H1 (cell line): ENCODE measurements at regions not wholly inside any gene's neighbourhood (a gene's known extent, or its start where the extent isn't known, plus 50 kb on each side); places are given as distances from the start of the nearest gene placed in this dataset.

Experiments
- CTCF ChIP-seq, 3 experiments: IDR thresholded peaks; 1 replicate in 2 of 3; 2 replicates in 1 of 3; pipeline versions ENCODE4 v1.5.1 to v1.6.1; 2011; ENCODE audit warnings: low read length in 3 of 3, mild to moderate bottlenecking in 3 of 3, inconsistent platforms in 2 of 3, low read depth in 1 of 3, moderate library complexity in 1 of 3; ENCODE audit not compliant: insufficient read depth in 1 of 3; ENCODE audit errors: control extremely low read depth in 1 of 3
- SUZ12 ChIP-seq: fragments of 200-600 bp; sonication (generic); IDR thresholded peaks from 2 replicates; pipeline ENCODE4 v1.6.1; 2012; ENCODE audit warnings: mild to moderate bottlenecking, inconsistent platforms, low read length, moderate library complexity, mixed read lengths

DNA sequence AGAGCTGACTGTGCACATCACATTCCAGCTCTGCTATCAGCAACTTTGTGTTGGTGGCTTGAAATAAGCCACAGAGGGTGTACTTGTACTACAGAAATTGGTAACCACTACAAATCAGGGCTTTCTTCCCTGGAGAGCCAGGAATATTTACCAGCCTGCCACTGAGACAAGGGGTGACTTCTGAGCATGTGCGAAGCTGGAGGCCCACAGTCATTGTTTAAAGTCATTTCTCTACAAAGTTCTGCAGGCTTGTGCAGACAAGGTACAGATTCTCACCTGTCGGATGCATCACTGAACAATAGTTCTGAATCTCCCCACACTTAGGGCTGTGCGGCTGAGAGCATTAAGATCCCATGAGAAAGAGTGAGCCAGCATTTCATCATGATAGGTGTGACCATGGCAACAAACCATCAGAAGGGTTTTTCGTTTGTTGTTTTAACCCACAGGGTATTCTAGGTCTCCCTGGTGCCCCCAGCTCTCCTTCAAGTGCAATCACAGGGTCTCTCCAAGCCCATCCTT lies 292.8 kb downstream of the CDC5L start (continued):
- TF ChIP-seq CTCF (IDR thresholded peaks at IDR 0.05; ENCODE audit: control extremely low read depth in 1 of 3, insufficient read depth in 1 of 3, low read depth in 1 of 3, low read length in 3 of 3) (no peak), SUZ12 (no peak)
